ENCODE measurements at regions not wholly inside any gene's neighbourhood (a gene's known extent, or its start where the extent isn't known, plus 50 kb on each side); places are given as distances from the start of the nearest gene placed in this dataset.

- no peak for TF ChIP-seq ZBTB33 (IDR thresholded peaks at IDR 0.05; ENCODE audit: borderline replicate concordance, low read depth)
- no peak for DNase-seq
- no peak overlapping the region for H3K4me2 ChIP-seq
- no peak overlapping the region for H3K27ac ChIP-seq (ENCODE audit: low read depth in 2 of 2, low read length in 1 of 2)
- no peaks in the 10 kb centered on the region for H3K79me2 ChIP-seq (ENCODE audit: insufficient read depth)
- WGBS (ENCODE audit: low lambda C conversion rate): 70% methylated on average over 8 of the region's 8 CpGs
- POLR2A ChIA-PET: no interaction called here
- H3K9me3 ChIP-seq: no peaks in the 10 kb centered on the region
- H3F3A ChIP-seq (replicated peaks; ENCODE audit: insufficient read depth): no peaks in the 10 kb centered on the region
- no peak overlapping the region for H2AFZ ChIP-seq (ENCODE audit: low read depth)
- H3K9ac ChIP-seq: no peak overlapping the region
- CTCF ChIA-PET: interaction anchor here (1.1 to 1.3 kb wide), 2 partner anchors 19 to 38 kb away, joined by 3 read pairs; no protein-coding TSS in a partner anchor
- no peaks in the 10 kb centered on the region for H4K20me1 ChIP-seq (ENCODE audit: insufficient read depth)
- H3K9me2 ChIP-seq: no peaks in the 10 kb centered on the region
- H3K36me3 ChIP-seq (replicated peaks in 1 of 2; ENCODE audit: control insufficient read depth in 1 of 2, insufficient read depth in 2 of 2, low read length in 1 of 2): no peaks in the 10 kb centered on the region
- no peaks in the 10 kb centered on the region for H3K27me3 ChIP-seq (ENCODE audit: insufficient read depth)
- H3K4me3 ChIP-seq (ENCODE audit: low read depth in 2 of 2, low read length in 1 of 2): no peak overlapping the region
- peaks cover 0 to 5% of the 10 kb centered on the region in 2 experiments; a peak in 2 of 4 replicates for H3K4me1 ChIP-seq (ENCODE audit: control insufficient read depth in 1 of 2, insufficient read depth in 2 of 2, low read depth in 1 of 2, low read length in 1 of 2)
These were observed 66.8 kb upstream of the TMCC3 start for GRCh38 chr12:94717108-94717507.

GRCh38 chr12:94716339-94716738 is 66.0 kb upstream of the TMCC3 start:
- no peaks in the 10 kb centered on the region for H3K9me2 ChIP-seq
- H3K36me3 ChIP-seq (replicated peaks in 1 of 2; ENCODE audit: control insufficient read depth in 1 of 2, insufficient read depth in 2 of 2, low read length in 1 of 2): no peaks in the 10 kb centered on the region
- WGBS (ENCODE audit: low lambda C conversion rate): 77% methylated on average over 6 of the region's 6 CpGs
- H3K4me3 ChIP-seq (ENCODE audit: low read depth in 2 of 2, low read length in 1 of 2): no peak overlapping the region
- H3K4me2 ChIP-seq: no peak overlapping the region
- H3K79me2 ChIP-seq (ENCODE audit: insufficient read depth): no peaks in the 10 kb centered on the region
- no peak overlapping the region for H3K9ac ChIP-seq
- H3K9me3 ChIP-seq: no peaks in the 10 kb centered on the region
- ChIA-PET CTCF (interaction anchor here (1.1 to 1.3 kb wide), 2 partner anchors 20 to 37 kb away, joined by 3 read pairs; no protein-coding TSS in a partner anchor), POLR2A (no interaction called here)
- H3K4me1 ChIP-seq (ENCODE audit: control insufficient read depth in 1 of 2, insufficient read depth in 2 of 2, low read depth in 1 of 2, low read length in 1 of 2): peaks cover 0 to 5% of the 10 kb centered on the region in 2 experiments; a peak in 2 of 4 replicates
- no peak overlapping the region for H3K27ac ChIP-seq (ENCODE audit: low read depth in 2 of 2, low read length in 1 of 2)
- H3K27me3 ChIP-seq (ENCODE audit: insufficient read depth): no peaks in the 10 kb centered on the region
- H3F3A ChIP-seq (replicated peaks; ENCODE audit: insufficient read depth): no peaks in the 10 kb centered on the region
- H4K20me1 ChIP-seq (ENCODE audit: insufficient read depth): no peaks in the 10 kb centered on the region
- no peak for DNase-seq
- H2AFZ ChIP-seq (ENCODE audit: low read depth): no peak overlapping the region
- TF ChIP-seq JUND (IDR thresholded peaks at IDR 0.05) (no peak), FOXM1 (IDR thresholded peaks at IDR 0.05; ENCODE audit: low read depth) (no peak), FOSL2 (IDR thresholded peaks at IDR 0.05; ENCODE audit: borderline replicate concordance, low read depth) (no peak), TAF1 (IDR thresholded peaks at IDR 0.05; ENCODE audit: borderline replicate concordance, low read depth, low read length) (no peak), POLR2AphosphoS5 (IDR thresholded peaks at IDR 0.05; ENCODE audit: low read depth, low read length) (no peak), IRF3 (IDR thresholded peaks at IDR 0.05; ENCODE audit: low read depth, low read length) (no peak), NRF1 (IDR thresholded peaks at IDR 0.05; ENCODE audit: low read depth, low read length) (no peak)

Data from SK-N-SH (cell line).